HG03280 (cell line): ENCODE measurements at regions not wholly inside any gene's neighbourhood (a gene's known extent, or its start where the extent isn't known, plus 50 kb on each side); places are given as distances from the start of the nearest gene placed in this dataset.
"Not testable (repeated sequence)": the region's sequence is repeated elsewhere in the genome, so short reads cannot be mapped to it uniquely, and the experiment has no call there.

ENCODE experiments used
- ATAC-seq: cut with Tn5 transposase; IDR thresholded peaks from one replicate; pipeline ENCODE4 v1.9.1; 2021; ENCODE audit warnings: mild to moderate bottlenecking, moderate library complexity; ENCODE audit not compliant: unreplicated experiment

- ATAC-seq = no peak
Observed at GRCh38 chr4:28835501-28835900, 1884.7 kb upstream of the PCDH7 start.

- ATAC-seq = no peak
Observed at GRCh38 chr4:28842271-28842670, 1877.9 kb upstream of the PCDH7 start.

- ATAC-seq = no peak
Observed at GRCh38 chr4:28845158-28845557, 1875.0 kb upstream of the PCDH7 start.

GRCh38 chr4:28857028-28857427, 1863.1 kb upstream of the PCDH7 start:
- ATAC-seq = not testable (repeated sequence)

GRCh38 chr4:28868841-28869240, 1851.3 kb upstream of the PCDH7 start:
- no peak for ATAC-seq

- no peak for ATAC-seq
Observed at GRCh38 chr4:28879178-28879577, 1841.0 kb upstream of the PCDH7 start.

- ATAC-seq = no peak
Observed at GRCh38 chr4:28879900-28880299, 1840.3 kb upstream of the PCDH7 start.

- ATAC-seq = no peak
Observed at GRCh38 chr4:28883211-28883610, 1837.0 kb upstream of the PCDH7 start.

GRCh38 chr4:28886934-28887333, 1833.2 kb upstream of the PCDH7 start:
- no peak for ATAC-seq

GRCh38 chr4:28890949-28891775, 1829.0 kb upstream of the PCDH7 start:
- no peak for ATAC-seq

- no peak for ATAC-seq
Observed at GRCh38 chr4:28913466-28913865, 1806.7 kb upstream of the PCDH7 start.

GRCh38 chr4:28916585-28916984, 1803.6 kb upstream of the PCDH7 start:
- ATAC-seq = no peak

- no peak for ATAC-seq
Observed at GRCh38 chr4:28918871-28919270, 1801.3 kb upstream of the PCDH7 start.

GRCh38 chr4:28921886-28922285, 1798.3 kb upstream of the PCDH7 start:
- no peak for ATAC-seq

GRCh38 chr4:28926156-28926555, 1794.0 kb upstream of the PCDH7 start:
- no peak for ATAC-seq

GRCh38 chr4:28942631-28943030, 1777.5 kb upstream of the PCDH7 start:
- ATAC-seq = no peak

- no peak for ATAC-seq
Observed at GRCh38 chr4:28947374-28947773, 1772.8 kb upstream of the PCDH7 start.

- ATAC-seq = no peak
Observed at GRCh38 chr4:28948501-28948900, 1771.7 kb upstream of the PCDH7 start.

- no peak for ATAC-seq
Observed at GRCh38 chr4:28966982-28967381, 1753.2 kb upstream of the PCDH7 start.

GRCh38 chr4:28973587-28974350, 1746.4 kb upstream of the PCDH7 start:
- no peak for ATAC-seq

GRCh38 chr4:28976369-28976768, 1743.8 kb upstream of the PCDH7 start:
- no peak for ATAC-seq

GRCh38 chr4:29002151-29002550, 1718.0 kb upstream of the PCDH7 start:
- no peak for ATAC-seq
